KMS-11 (cell line): ENCODE measurements at regions not wholly inside any gene's neighbourhood (a gene's known extent, or its start where the extent isn't known, plus 50 kb on each side); places are given as distances from the start of the nearest gene placed in this dataset.

Experiments used
- H2AFZ ChIP-seq: fragments of 200-600 bp; sonication (generic); 2 replicates; pipeline ENCODE4 v1.6.1; 2016; ENCODE audit warnings: antibody characterized with exemption, mixed run types, low read depth
- H3K27ac ChIP-seq: fragments of 200-600 bp; sonication (generic); 2 replicates; pipeline ENCODE4 v1.6.1; 2016; ENCODE audit warnings: mild to moderate bottlenecking, mixed run types
- H3K27me3 ChIP-seq: fragments of 200-600 bp; sonication (generic); 2 replicates; pipeline ENCODE4 v1.6.1; 2017; ENCODE audit warnings: mild to moderate bottlenecking, low read depth, mixed run types, moderate library complexity; ENCODE audit not compliant: insufficient read depth
- H3K36me3 ChIP-seq: fragments of 200-600 bp; sonication (generic); 2 replicates; pipeline ENCODE4 v1.6.1; 2017; ENCODE audit warnings: mild to moderate bottlenecking, mixed run types; ENCODE audit not compliant: insufficient read depth
- H3K4me1 ChIP-seq: fragments of 200-600 bp; sonication (generic); 2 replicates; pipeline ENCODE4 v1.6.1; 2016; ENCODE audit warnings: mild to moderate bottlenecking, low read depth, mixed run types; ENCODE audit not compliant: poor library complexity, severe bottlenecking
- H3K4me2 ChIP-seq: fragments of 200-600 bp; sonication (generic); 2 replicates; pipeline ENCODE4 v1.7.0; 2016; ENCODE audit warnings: mild to moderate bottlenecking, mixed run types
- H3K4me3 ChIP-seq: fragments of 200-600 bp; sonication (generic); IDR thresholded peaks from 2 replicates; pipeline ENCODE4 v1.6.1; 2017; ENCODE audit warnings: low read depth, low read length, mixed read lengths; ENCODE audit not compliant: insufficient read depth
- H3K79me2 ChIP-seq: fragments of 200-600 bp; sonication (generic); 2 replicates; pipeline ENCODE4 v1.6.1; 2016; ENCODE audit warnings: low read depth, mixed run types; ENCODE audit not compliant: insufficient read depth
- H3K9ac ChIP-seq: fragments of 200-600 bp; sonication (generic); 2 replicates; pipeline ENCODE4 v1.6.1; 2016; ENCODE audit warnings: mild to moderate bottlenecking, mixed run types
- H4K20me1 ChIP-seq: fragments of 200-600 bp; sonication (generic); 2 replicates; pipeline ENCODE4 v1.6.1; 2016; ENCODE audit warnings: mild to moderate bottlenecking, mixed run types; ENCODE audit not compliant: insufficient read depth
- TF ChIP-seq, protein P1 (sequence below): fragments of 200-600 bp; sonication (generic); conservative IDR thresholded peaks from 2 replicates; pipeline ENCODE4 v1.6.1; 2017; ENCODE audit warnings: low read depth, mild to moderate bottlenecking, antibody characterized with exemption, low read length, moderate library complexity, mixed read lengths

DNA sequence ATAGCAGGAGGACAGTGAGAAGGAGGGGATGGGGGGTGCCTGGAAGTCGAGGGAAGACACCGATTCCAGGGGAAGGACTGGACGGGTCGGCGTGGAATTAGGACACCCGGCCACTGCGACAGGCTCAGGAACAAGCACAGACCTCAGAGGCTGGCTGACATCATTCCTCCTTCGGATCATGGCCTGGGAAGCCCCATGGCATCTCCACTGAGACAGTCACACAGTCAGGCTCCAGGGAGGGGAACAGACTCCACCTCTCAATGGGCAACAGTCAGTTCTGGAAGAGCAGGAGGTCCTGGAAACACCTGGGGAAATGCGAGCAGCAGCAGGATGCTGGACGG lies 67.9 kb upstream of the FBRSL1 start:
- Histone ChIP-seq H3K27me3 (no peaks in the 10 kb centered on the region; the same call in 1 of the 2 replicates), H4K20me1 (no peaks in the 10 kb centered on the region), H3K9ac (no peak overlapping the region), H3K36me3 (no peaks in the 10 kb centered on the region), H2AFZ (no peak overlapping the region), H3K27ac (no peak overlapping the region), H3K4me1 (no peaks in the 10 kb centered on the region), H3K79me2 (no peaks in the 10 kb centered on the region), H3K4me3 (no peak overlapping the region), H3K4me2 (no peak overlapping the region)
- TF ChIP-seq, protein P1, sequence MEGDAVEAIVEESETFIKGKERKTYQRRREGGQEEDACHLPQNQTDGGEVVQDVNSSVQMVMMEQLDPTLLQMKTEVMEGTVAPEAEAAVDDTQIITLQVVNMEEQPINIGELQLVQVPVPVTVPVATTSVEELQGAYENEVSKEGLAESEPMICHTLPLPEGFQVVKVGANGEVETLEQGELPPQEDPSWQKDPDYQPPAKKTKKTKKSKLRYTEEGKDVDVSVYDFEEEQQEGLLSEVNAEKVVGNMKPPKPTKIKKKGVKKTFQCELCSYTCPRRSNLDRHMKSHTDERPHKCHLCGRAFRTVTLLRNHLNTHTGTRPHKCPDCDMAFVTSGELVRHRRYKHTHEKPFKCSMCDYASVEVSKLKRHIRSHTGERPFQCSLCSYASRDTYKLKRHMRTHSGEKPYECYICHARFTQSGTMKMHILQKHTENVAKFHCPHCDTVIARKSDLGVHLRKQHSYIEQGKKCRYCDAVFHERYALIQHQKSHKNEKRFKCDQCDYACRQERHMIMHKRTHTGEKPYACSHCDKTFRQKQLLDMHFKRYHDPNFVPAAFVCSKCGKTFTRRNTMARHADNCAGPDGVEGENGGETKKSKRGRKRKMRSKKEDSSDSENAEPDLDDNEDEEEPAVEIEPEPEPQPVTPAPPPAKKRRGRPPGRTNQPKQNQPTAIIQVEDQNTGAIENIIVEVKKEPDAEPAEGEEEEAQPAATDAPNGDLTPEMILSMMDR: no peak

DNA sequence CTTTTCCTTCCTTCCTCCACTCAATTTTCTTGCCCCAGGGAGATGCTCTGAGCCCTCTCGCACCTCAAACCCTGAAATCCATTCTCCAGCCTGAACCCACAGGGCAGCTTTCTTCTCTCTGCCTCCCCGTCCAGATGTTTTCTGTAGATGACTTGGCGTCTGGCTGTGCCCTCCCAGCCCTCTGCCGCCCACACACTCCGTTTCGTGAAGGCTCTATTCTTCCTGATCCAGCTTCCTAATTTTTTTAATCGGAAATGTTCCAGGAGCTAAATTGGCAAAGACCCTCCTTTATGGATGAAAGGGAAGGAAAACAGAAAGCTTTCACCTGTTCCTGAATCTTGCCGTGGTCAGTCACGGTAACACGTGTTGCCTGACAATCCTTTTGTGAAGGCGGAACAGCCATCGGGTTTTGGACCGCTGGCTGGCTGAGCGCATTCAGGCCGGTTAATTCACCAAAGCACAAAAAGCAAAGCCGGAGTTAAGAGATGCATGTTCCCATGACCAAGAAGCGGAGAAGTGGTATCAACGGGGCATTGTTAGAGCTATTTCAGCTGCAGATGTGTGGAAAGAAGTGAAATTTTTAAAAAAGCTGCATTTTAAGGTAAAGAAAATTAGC lies 70.2 kb upstream of the FBRSL1 start:
- no peaks in the 10 kb centered on the region for H3K79me2 ChIP-seq
- no peaks in the 10 kb centered on the region for H3K27me3 ChIP-seq
- H3K36me3 ChIP-seq: no peaks in the 10 kb centered on the region
- H3K4me3 ChIP-seq: no peak overlapping the region
- no peak overlapping the region for H3K27ac ChIP-seq
- no peak overlapping the region for H2AFZ ChIP-seq
- no peak overlapping the region for H3K9ac ChIP-seq
- no peaks in the 10 kb centered on the region for H4K20me1 ChIP-seq
- TF ChIP-seq, protein P1: no peak
- no peak overlapping the region for H3K4me2 ChIP-seq
- H3K4me1 ChIP-seq: no peaks in the 10 kb centered on the region

DNA sequence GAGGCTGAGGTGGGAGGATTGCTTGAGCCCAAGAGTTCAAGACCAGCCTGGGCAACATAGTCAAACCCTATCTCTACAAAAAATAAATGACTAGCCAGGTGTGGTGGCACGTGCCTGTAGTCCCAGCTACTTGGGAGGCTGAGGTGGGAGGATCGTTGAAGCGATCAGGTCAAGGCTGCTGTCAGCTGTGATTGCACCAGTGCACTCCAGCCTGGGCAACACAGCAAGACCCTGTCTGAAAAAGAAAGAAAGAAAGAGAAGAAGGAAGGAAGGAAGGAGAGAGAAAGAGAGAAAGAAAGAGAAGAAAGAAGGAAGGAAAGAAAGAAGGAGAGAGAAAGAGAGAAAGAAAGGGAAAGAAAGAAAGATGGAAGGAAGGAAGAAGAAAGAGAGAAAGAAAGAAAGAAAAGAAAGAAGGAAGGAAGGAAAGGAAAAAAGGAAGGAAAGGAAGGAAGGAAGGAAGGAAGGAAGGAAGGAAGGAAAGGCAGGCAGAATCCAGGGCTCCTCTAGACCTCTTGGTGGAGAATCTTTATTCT lies 71.5 kb upstream of the FBRSL1 start:
- H3K36me3 ChIP-seq: no peaks in the 10 kb centered on the region
- H3K4me3 ChIP-seq: no peak overlapping the region
- TF ChIP-seq, protein P1: no peak
- H3K27me3 ChIP-seq: no peaks in the 10 kb centered on the region
- H3K27ac ChIP-seq: no peak overlapping the region
- no peak overlapping the region for H3K4me2 ChIP-seq
- H3K79me2 ChIP-seq: no peaks in the 10 kb centered on the region
- H3K4me1 ChIP-seq: no peaks in the 10 kb centered on the region
- no peak overlapping the region for H3K9ac ChIP-seq
- H4K20me1 ChIP-seq: no peaks in the 10 kb centered on the region
- no peak overlapping the region for H2AFZ ChIP-seq

DNA sequence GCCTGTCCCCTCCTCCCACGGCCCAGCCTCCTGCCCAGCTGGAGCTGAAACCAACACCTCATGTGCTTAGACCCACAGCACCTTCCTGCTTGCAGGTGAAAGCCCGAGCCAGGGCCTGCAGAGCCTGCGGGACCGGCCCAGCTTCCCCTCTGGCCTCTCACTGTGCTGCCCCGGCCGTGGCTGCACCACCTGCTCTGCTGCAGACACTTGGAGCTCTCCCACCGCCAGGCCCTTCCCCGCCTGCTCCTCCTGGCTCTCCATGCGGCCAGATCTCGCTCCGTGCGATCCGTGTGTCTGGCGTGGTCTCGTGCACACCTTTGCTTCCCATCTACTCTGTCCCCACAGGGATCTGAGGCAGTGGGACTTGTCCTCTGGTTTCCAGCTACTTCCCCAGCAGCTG lies 72.2 kb upstream of the FBRSL1 start:
- H3K27ac ChIP-seq: no peak overlapping the region
- no peak overlapping the region for H2AFZ ChIP-seq
- TF ChIP-seq, protein P1: no peak
- H3K4me2 ChIP-seq: no peak overlapping the region
- H3K9ac ChIP-seq: no peak overlapping the region
- no peak overlapping the region for H3K4me3 ChIP-seq
- no peaks in the 10 kb centered on the region for H4K20me1 ChIP-seq
- H3K79me2 ChIP-seq: no peaks in the 10 kb centered on the region
- no peaks in the 10 kb centered on the region for H3K4me1 ChIP-seq
- no peaks in the 10 kb centered on the region for H3K36me3 ChIP-seq
- H3K27me3 ChIP-seq: no peaks in the 10 kb centered on the region
